Neuronal stem cell (in vitro differentiated cells): ENCODE measurements at regions not wholly inside any gene's neighbourhood (a gene's known extent, or its start where the extent isn't known, plus 50 kb on each side); places are given as distances from the start of the nearest gene placed in this dataset.

ENCODE experiments used
- DNase-seq: peaks from one replicate; pipeline ENCODE4 v3.0.0-alpha.2; 2013; ENCODE audit warnings: low spot score
- H2AFZ ChIP-seq: one replicate; pipeline ENCODE4 v1.6.1; 2013; ENCODE audit warnings: mild to moderate bottlenecking, low read length, inconsistent platforms
- H2AK5ac ChIP-seq: 2 replicates; pipeline ENCODE4 v1.6.1; 2013; ENCODE audit warnings: low read depth, mild to moderate bottlenecking, inconsistent platforms, low read length, moderate library complexity, mixed read lengths
- H2BK120ac ChIP-seq: 2 replicates; pipeline ENCODE4 v1.6.1; 2013; ENCODE audit warnings: low read depth, mild to moderate bottlenecking, inconsistent platforms, low read length, moderate library complexity, mixed read lengths
- H2BK12ac ChIP-seq: one replicate; pipeline ENCODE4 v1.6.1; 2013; ENCODE audit warnings: low read length, inconsistent platforms
- H2BK15ac ChIP-seq: 2 replicates; pipeline ENCODE4 v1.6.1; 2013; ENCODE audit warnings: mild to moderate bottlenecking, low read length, inconsistent platforms, mixed read lengths
- H2BK5ac ChIP-seq: one replicate; pipeline ENCODE4 v1.6.1; 2013; ENCODE audit warnings: inconsistent platforms, mild to moderate bottlenecking, low read length, moderate library complexity
- H3K14ac ChIP-seq: one replicate; pipeline ENCODE4 v1.6.1; 2013; ENCODE audit warnings: low read length, inconsistent platforms
- H3K18ac ChIP-seq: 2 replicates; pipeline ENCODE4 v1.6.1; 2013; ENCODE audit warnings: low read length, inconsistent platforms
- H3K23ac ChIP-seq: 2 replicates; pipeline ENCODE4 v1.6.1; 2013; ENCODE audit warnings: low read depth, mild to moderate bottlenecking, mixed read lengths, low read length, inconsistent platforms; ENCODE audit not compliant: poor library complexity
- H3K27ac ChIP-seq: replicated peaks from 3 replicates; pipeline ENCODE4 v1.5.1; 2013; ENCODE audit warnings: low read length, inconsistent platforms
- H3K27me3 ChIP-seq, 3 experiments: 2 replicates each; pipeline ENCODE4 v1.6.1; 2013; ENCODE audit warnings: low read length in 3 of 3, mild to moderate bottlenecking in 2 of 3, inconsistent platforms in 1 of 3, low read depth in 1 of 3, mixed read lengths in 1 of 3, moderate library complexity in 1 of 3; ENCODE audit not compliant: control insufficient read depth in 3 of 3, insufficient read depth in 3 of 3
- H3K36me3 ChIP-seq, 2 donors: replicated peaks in 1 of 2; 2 replicates each; pipeline ENCODE4 v1.6.1; 2013; ENCODE audit warnings: low read length in 2 of 2; ENCODE audit not compliant: control insufficient read depth in 2 of 2, insufficient read depth in 2 of 2
- H3K4ac ChIP-seq: 2 replicates; pipeline ENCODE4 v1.6.1; 2013; ENCODE audit warnings: inconsistent platforms, mild to moderate bottlenecking, low read length, moderate library complexity
- H3K4me1 ChIP-seq, 2 donors: 1 replicate in 1 of 2; 2 replicates in 1 of 2; pipeline ENCODE4 v1.6.1; 2013; ENCODE audit warnings: low read length in 2 of 2, low read depth in 1 of 2; ENCODE audit not compliant: control insufficient read depth in 2 of 2, insufficient read depth in 1 of 2
- H3K4me2 ChIP-seq: one replicate; pipeline ENCODE4 v1.6.1; 2013; ENCODE audit warnings: mild to moderate bottlenecking, low read length, inconsistent platforms; ENCODE audit not compliant: insufficient read depth, poor library complexity, severe bottlenecking
- H3K4me3 ChIP-seq, 2 donors: 2 replicates each; pipeline ENCODE4 v1.5.1; 2013; ENCODE audit warnings: low read length in 2 of 2, mild to moderate bottlenecking in 2 of 2, inconsistent platforms in 1 of 2, moderate library complexity in 1 of 2
- H3K79me1 ChIP-seq: one replicate; pipeline ENCODE4 v1.6.1; 2013; ENCODE audit warnings: low read depth, mild to moderate bottlenecking, inconsistent platforms, low read length, moderate library complexity
- H3K9ac ChIP-seq: one replicate; pipeline ENCODE4 v1.6.1; 2013; ENCODE audit warnings: mild to moderate bottlenecking, low read depth, low read length, inconsistent platforms; ENCODE audit not compliant: poor library complexity
- H3K9me3 ChIP-seq, 2 donors: replicated peaks in 1 of 2; 2 replicates each; pipeline versions ENCODE3 to v1.6.1; 2013; ENCODE audit warnings: low read length in 2 of 2, mild to moderate bottlenecking in 2 of 2, inconsistent platforms in 1 of 2, low read depth in 1 of 2, mixed read lengths in 1 of 2, moderate library complexity in 1 of 2; ENCODE audit not compliant: control insufficient read depth in 2 of 2, insufficient read depth in 1 of 2
- H4K8ac ChIP-seq: one replicate; pipeline ENCODE4 v1.6.1; 2013; ENCODE audit warnings: low read depth, mild to moderate bottlenecking, inconsistent platforms, low read length, moderate library complexity
- H4K91ac ChIP-seq: one replicate; pipeline ENCODE4 v1.6.1; 2013; ENCODE audit warnings: low read length, low read depth, mild to moderate bottlenecking, inconsistent platforms; ENCODE audit not compliant: poor library complexity
- WGBS, 2 donors: extraction: QIAGEN DNeasy Blood & Tissue Kit; methylation state at CpG; one replicate each; pipeline ENCODE4 v1.1.7; 2013; ENCODE audit warnings: missing lambda C conversion rate in 2 of 2, mixed read lengths in 1 of 2; ENCODE audit not compliant: insufficient read length in 2 of 2, insufficient replicate concordance in 1 of 2; ENCODE audit errors: extremely low coverage in 2 of 2; 5-methylcytosine and 5-hydroxymethylcytosine counted together

GRCh38 chr10:123289432-123289831 is 135.2 kb downstream of the BUB3 start:
- H3K4me1 ChIP-seq = no peaks in the 10 kb centered on the region
- H2BK5ac ChIP-seq = no peak overlapping the region
- DNase-seq = no peak
- H2AFZ ChIP-seq = no peak overlapping the region
- no peak overlapping the region for H3K23ac ChIP-seq
- H2BK120ac ChIP-seq = no peak overlapping the region
- H4K8ac ChIP-seq = no peak overlapping the region
- H3K9me3 ChIP-seq = peaks cover 0 to 2% of the 10 kb centered on the region in 2 donors
- no peak overlapping the region for H2BK12ac ChIP-seq
- no peak overlapping the region for H2AK5ac ChIP-seq
- WGBS, 2 donors = no CpG with 5 or more reads among the region's 1 CpG
- H4K91ac ChIP-seq = no peak overlapping the region
- no peak overlapping the region for H3K4me3 ChIP-seq
- H3K27me3 ChIP-seq = no peaks in the 10 kb centered on the region
- H3K36me3 ChIP-seq = no peaks in the 10 kb centered on the region
- no peaks in the 10 kb centered on the region for H3K79me1 ChIP-seq
- no peak overlapping the region for H3K9ac ChIP-seq
- no peak overlapping the region for H3K4ac ChIP-seq
- no peak overlapping the region for H3K14ac ChIP-seq
- H2BK15ac ChIP-seq = no peak overlapping the region
- no peak overlapping the region for H3K4me2 ChIP-seq
- no peak overlapping the region for H3K18ac ChIP-seq
- no peak overlapping the region for H3K27ac ChIP-seq

GRCh38 chr10:123294109-123294508 is 139.9 kb downstream of the BUB3 start:
- H3K4me1 ChIP-seq = no peaks in the 10 kb centered on the region
- no CpG with 5 or more reads among the region's 5 CpGs for WGBS, 2 donors
- no peak overlapping the region for H3K4ac ChIP-seq
- no peak overlapping the region for H3K9ac ChIP-seq
- H2AFZ ChIP-seq = no peak overlapping the region
- H3K79me1 ChIP-seq = no peaks in the 10 kb centered on the region
- H3K4me2 ChIP-seq = no peak overlapping the region
- H3K14ac ChIP-seq = no peak overlapping the region
- no peak overlapping the region for H4K91ac ChIP-seq
- no peak overlapping the region for H4K8ac ChIP-seq
- no peak overlapping the region for H2BK15ac ChIP-seq
- H3K23ac ChIP-seq = no peak overlapping the region
- no peak overlapping the region for H3K18ac ChIP-seq
- no peak overlapping the region for H3K27ac ChIP-seq
- H3K27me3 ChIP-seq = no peaks in the 10 kb centered on the region
- H3K36me3 ChIP-seq = no peaks in the 10 kb centered on the region
- peaks cover 0 to 2% of the 10 kb centered on the region in 2 donors for H3K9me3 ChIP-seq
- no peak overlapping the region for H2BK12ac ChIP-seq
- H2BK120ac ChIP-seq = no peak overlapping the region
- no peak for DNase-seq
- H2BK5ac ChIP-seq = no peak overlapping the region
- H2AK5ac ChIP-seq = no peak overlapping the region
- no peak overlapping the region for H3K4me3 ChIP-seq

- H3K9ac ChIP-seq = no peak overlapping the region
- H2BK15ac ChIP-seq = no peak overlapping the region
- H3K4me1 ChIP-seq = no peaks in the 10 kb centered on the region
- H3K4me2 ChIP-seq = no peak overlapping the region
- no peak overlapping the region for H3K18ac ChIP-seq
- no peaks in the 10 kb centered on the region for H3K79me1 ChIP-seq
- no CpG with 5 or more reads among the region's 4 CpGs for WGBS, 2 donors
- no peak overlapping the region for H3K23ac ChIP-seq
- H3K9me3 ChIP-seq = peaks cover 0 to 1% of the 10 kb centered on the region in 2 donors
- no peak overlapping the region for H2AK5ac ChIP-seq
- no peaks in the 10 kb centered on the region for H3K36me3 ChIP-seq
- no peak overlapping the region for H4K8ac ChIP-seq
- H3K27ac ChIP-seq = no peak overlapping the region
- no peak overlapping the region for H2BK5ac ChIP-seq
- no peak overlapping the region for H3K14ac ChIP-seq
- no peak overlapping the region for H2BK120ac ChIP-seq
- no peaks in the 10 kb centered on the region for H3K27me3 ChIP-seq
- no peak overlapping the region for H3K4ac ChIP-seq
- H3K4me3 ChIP-seq = no peak overlapping the region
- H2AFZ ChIP-seq = no peak overlapping the region
- H2BK12ac ChIP-seq = no peak overlapping the region
- no peak for DNase-seq
- H4K91ac ChIP-seq = no peak overlapping the region
Observed at GRCh38 chr10:123294886-123295285, 140.7 kb downstream of the BUB3 start.

- Histone ChIP-seq H3K4me3 (no peak overlapping the region), H4K8ac (no peak overlapping the region), H3K79me1 (no peaks in the 10 kb centered on the region), H3K27me3 (no peaks in the 10 kb centered on the region), H3K4ac (no peak overlapping the region), H3K14ac (no peak overlapping the region), H3K36me3 (no peaks in the 10 kb centered on the region), H3K9me3 (no peaks in the 10 kb centered on the region), H2BK12ac (no peak overlapping the region), H2BK15ac (no peak overlapping the region), H3K27ac (no peak overlapping the region), H2AFZ (no peak overlapping the region), H3K9ac (no peak overlapping the region), H4K91ac (no peak overlapping the region), H3K4me2 (no peak overlapping the region), H2BK5ac (no peak overlapping the region), H3K4me1 (no peaks in the 10 kb centered on the region), H3K23ac (no peak overlapping the region), H2BK120ac (no peak overlapping the region), H2AK5ac (no peak overlapping the region), H3K18ac (no peak overlapping the region)
- DNase-seq = no peak
- no CpG with 5 or more reads among the region's 1 CpG for WGBS, 2 donors
Observed at GRCh38 chr10:123295644-123296043, 141.4 kb downstream of the BUB3 start.
